Sigmoid colon (tissue), 4 donors: ENCODE measurements at regions not wholly inside any gene's neighbourhood (a gene's known extent, or its start where the extent isn't known, plus 50 kb on each side); places are given as distances from the start of the nearest gene placed in this dataset.

ENCODE experiments used
- CTCF ChIP-seq, 4 experiments: fragments of 450-650 bp in 3 of 4; fragments of 200-600 bp in 1 of 4; IDR thresholded peaks; one replicate each; pipeline ENCODE4 v1.5.1; 2016 to 2019; ENCODE audit warnings: antibody characterized with exemption in 4 of 4, mild to moderate bottlenecking in 3 of 4, moderate library complexity in 2 of 4
- EP300 ChIP-seq, 4 donors: sonication (generic); formaldehyde crosslinking; IDR thresholded peaks; one replicate each; pipeline ENCODE4 v1.6.1; 2017; ENCODE audit warnings: antibody characterized with exemption in 4 of 4
- POLR2A ChIP-seq, 2 donors: fragments of 450-650 bp; IDR thresholded peaks; one replicate each; pipeline ENCODE4 v1.6.1; 2016; ENCODE audit warnings: antibody characterized with exemption in 2 of 2, mild to moderate bottlenecking in 2 of 2, moderate library complexity in 2 of 2
- POLR2AphosphoS5 ChIP-seq, 4 donors: sonication (generic); formaldehyde crosslinking; IDR thresholded peaks; one replicate each; pipeline ENCODE4 v1.6.1; 2017; ENCODE audit warnings: antibody characterized with exemption in 4 of 4

GRCh38 chr16:49027420-49027819 lies 254.2 kb downstream of the CBLN1 start:
- TF ChIP-seq CTCF (IDR thresholded peaks at IDR 0.05) (no peak), EP300 (IDR thresholded peaks at IDR 0.05) (no peak), POLR2A (IDR thresholded peaks at IDR 0.05) (no peak), POLR2AphosphoS5 (IDR thresholded peaks at IDR 0.05) (no peak)
